ENCODE measurements at regions not wholly inside any gene's neighbourhood (a gene's known extent, or its start where the extent isn't known, plus 50 kb on each side); places are given as distances from the start of the nearest gene placed in this dataset.

GRCh38 chr21:22536509-22536908, 1538.3 kb downstream of the NCAM2 start:
- CTCF ChIA-PET (ENCODE audit: partially characterized antibody) = interaction anchor here (0.6 kb wide), 2 partner anchors 18 to 1374 kb away, joined by 3 to 5 read pairs; no protein-coding TSS in a partner anchor
- TF ChIP-seq RNF2 (IDR thresholded peaks at IDR 0.05; ENCODE audit: borderline replicate concordance, low read depth, low read length, missing control alignments, poor library complexity, severe bottlenecking) = no peak
- no peak for TF ChIP-seq ATF3 (IDR thresholded peaks at IDR 0.05; ENCODE audit: insufficient read depth, low read depth, low read length)
- TF ChIP-seq CEBPB (IDR thresholded peaks at IDR 0.05; ENCODE audit: low read depth, low read length) = no peak
- TF ChIP-seq CHD1 (IDR thresholded peaks at IDR 0.05; ENCODE audit: low read depth, low read length) = no peak
- no peak for TF ChIP-seq SIRT6 (IDR thresholded peaks at IDR 0.05; ENCODE audit: low read length)
- no peak for TF ChIP-seq KDM1A (IDR thresholded peaks at IDR 0.05; ENCODE audit: borderline replicate concordance, low read length)
- TF ChIP-seq SP4 (IDR thresholded peaks at IDR 0.05; ENCODE audit: low read length) = no peak
- no peak for TF ChIP-seq SAP30 (IDR thresholded peaks at IDR 0.05; ENCODE audit: insufficient read depth, insufficient replicate concordance, low read length)
- TF ChIP-seq ZNF274 (IDR thresholded peaks at IDR 0.05; ENCODE audit: borderline replicate concordance, extremely low read depth, low read length) = no peak
- no peak for TF ChIP-seq NRF1 (IDR thresholded peaks at IDR 0.05; ENCODE audit: low read depth, low read length)
- no peak for TF ChIP-seq HDAC6 (IDR thresholded peaks at IDR 0.05; ENCODE audit: low read depth, low read length)
- no peak for TF ChIP-seq YY1 (IDR thresholded peaks at IDR 0.05; ENCODE audit: low read depth, low read length)
- TF ChIP-seq BACH1 (IDR thresholded peaks at IDR 0.05; ENCODE audit: low read length) = no peak; the same call in 1 of the 2 replicates
- TF ChIP-seq TCF12 (IDR thresholded peaks at IDR 0.05; ENCODE audit: low read depth, low read length) = no peak
- no peak for TF ChIP-seq RAD21 (IDR thresholded peaks at IDR 0.05 in 1 of 2, conservative IDR thresholded peaks at IDR 0.05 in 1 of 2; ENCODE audit: low read depth in 2 of 2, low read length in 2 of 2)
- TF ChIP-seq TAF7 (optimal IDR thresholded peaks at IDR 0.05; ENCODE audit: borderline replicate concordance, low read depth, low read length) = no peak

More at GRCh38 chr21:22536509-22536908, 1538.3 kb downstream of the NCAM2 start:
- Histone ChIP-seq H3K79me1 (ENCODE audit: low read depth, low read length) (no peaks in the 10 kb centered on the region), H3K4me2 (ENCODE audit: insufficient read depth in 1 of 2, low read depth in 2 of 2, low read length in 2 of 2) (no peak overlapping the region), H2BK15ac (ENCODE audit: low read length) (no peak overlapping the region), H2BK5ac (ENCODE audit: low read depth, low read length) (no peak overlapping the region), H3K27ac (ENCODE audit: low read depth, low read length) (no peak overlapping the region), H3K9me3 (ENCODE audit: insufficient read depth in 2 of 2, low read depth in 1 of 2, low read length in 1 of 2) (peaks cover 3 to 13% of the 10 kb centered on the region in 2 experiments; a peak in 3 of 4 replicates), H3K4me3 (ENCODE audit: extremely low read depth in 1 of 4, insufficient read depth in 2 of 4, low read depth in 3 of 4, low read length in 4 of 4) (no peak overlapping the region), H4K91ac (replicated peaks; ENCODE audit: insufficient read length, low read length) (no peak overlapping the region), H3K9ac (replicated peaks in 1 of 4; ENCODE audit: extremely low read depth in 1 of 4, low read depth in 3 of 4, low read length in 3 of 4) (no peak overlapping the region), H2BK20ac (ENCODE audit: low read length) (no peak overlapping the region), H4K8ac (ENCODE audit: extremely low read depth, insufficient read depth, low read length) (no peak overlapping the region), H2BK120ac (replicated peaks; ENCODE audit: low read depth, low read length) (no peak overlapping the region), H3K36me3 (ENCODE audit: control insufficient read depth in 2 of 4, insufficient read depth in 4 of 4, low read length in 3 of 4) (no peaks in the 10 kb centered on the region), H4K20me1 (replicated peaks in 1 of 2; ENCODE audit: control insufficient read depth in 1 of 2, insufficient read depth in 2 of 2, low read length in 2 of 2) (no peaks in the 10 kb centered on the region), H2AFZ (ENCODE audit: low read length) (no peak overlapping the region), H3K18ac (ENCODE audit: extremely low read depth, low read length) (no peak overlapping the region), H4K5ac (ENCODE audit: insufficient read length, low read depth, low read length) (no peak overlapping the region), H3K23me2 (ENCODE audit: low read depth, low read length) (no peaks in the 10 kb centered on the region), H3K23ac (ENCODE audit: insufficient read length) (no peak overlapping the region), H3K27me3 (replicated peaks in 1 of 4; ENCODE audit: control insufficient read depth in 3 of 4, extremely low read depth in 1 of 4, insufficient read depth in 3 of 4, low read length in 3 of 4) (no peaks in the 10 kb centered on the region), H2BK12ac (ENCODE audit: low read depth, low read length) (no peak overlapping the region), H3K4ac (replicated peaks; ENCODE audit: insufficient read length, low read depth, low read length) (no peak overlapping the region), H2AK5ac (ENCODE audit: low read depth, low read length) (no peak overlapping the region), H3K14ac (ENCODE audit: insufficient read length) (no peak overlapping the region), H3K4me1 (replicated peaks in 1 of 4; ENCODE audit: control insufficient read depth in 3 of 4, insufficient read depth in 4 of 4, low read length in 3 of 4) (no peaks in the 10 kb centered on the region), H3K56ac (replicated peaks; ENCODE audit: insufficient read length, low read depth, low read length) (no peak overlapping the region), H3K79me2 (ENCODE audit: control insufficient read depth in 1 of 2, insufficient read depth in 2 of 2, low read length in 2 of 2) (no peaks in the 10 kb centered on the region)
- POLR2A ChIA-PET (ENCODE audit: partially characterized antibody) = no interaction called here
- FAIRE-seq (no peak), DNase-seq (ENCODE audit: low read depth in 1 of 2, low spot score in 2 of 2) (no peak)

Measured in H1 (cell line).